ENCODE measurements at regions not wholly inside any gene's neighbourhood (a gene's known extent, or its start where the extent isn't known, plus 50 kb on each side); places are given as distances from the start of the nearest gene placed in this dataset.
A peak's percentile ranks its signal among the peaks of the same experiment; 100 is the strongest.

GRCh38 chr17:53166731-53167130 lies 656.0 kb upstream of the KIF2B start:
- no peak for DNase-seq (ENCODE audit: low read depth)

- DNase-seq (ENCODE audit: low read depth): peak; percentile 51
Observed at GRCh38 chr17:53150101-53150698, 672.5 kb upstream of the KIF2B start.

GRCh38 chr17:53149316-53149715 lies 673.4 kb upstream of the KIF2B start:
- no peak for DNase-seq (ENCODE audit: low read depth)

- no peak for DNase-seq (ENCODE audit: low read depth)
Observed at GRCh38 chr17:53148058-53148457, 674.7 kb upstream of the KIF2B start.

- DNase-seq (ENCODE audit: low read depth): peak; percentile 69
Observed at GRCh38 chr17:53142890-53143289, 679.8 kb upstream of the KIF2B start.

GRCh38 chr17:53141731-53142130 lies 681.0 kb upstream of the KIF2B start:
- no peak for DNase-seq (ENCODE audit: low read depth)

GRCh38 chr17:53141280-53141679 lies 681.4 kb upstream of the KIF2B start:
- DNase-seq (ENCODE audit: low read depth): no peak

- no peak for DNase-seq (ENCODE audit: low read depth)
Observed at GRCh38 chr17:53137869-53138268, 684.9 kb upstream of the KIF2B start.

GRCh38 chr17:53135969-53136368 lies 686.8 kb upstream of the KIF2B start:
- DNase-seq (ENCODE audit: low read depth): peak; percentile 10

GRCh38 chr17:53134548-53134947 lies 688.2 kb upstream of the KIF2B start:
- DNase-seq (ENCODE audit: low read depth): no peak

- no peak for DNase-seq (ENCODE audit: low read depth)
Observed at GRCh38 chr17:53133876-53134275, 688.9 kb upstream of the KIF2B start.

GRCh38 chr17:53129863-53130262 lies 692.9 kb upstream of the KIF2B start:
- no peak for DNase-seq (ENCODE audit: low read depth)

- peak; percentile 74 for DNase-seq (ENCODE audit: low read depth)
Observed at GRCh38 chr17:53127331-53127730, 695.4 kb upstream of the KIF2B start.

- DNase-seq (ENCODE audit: low read depth): no peak
Observed at GRCh38 chr17:53122966-53123365, 699.8 kb upstream of the KIF2B start.

- DNase-seq (ENCODE audit: low read depth): no peak
Observed at GRCh38 chr17:53119773-53120172, 703.0 kb upstream of the KIF2B start.

GRCh38 chr17:53118948-53119347 lies 703.8 kb upstream of the KIF2B start:
- no peak for DNase-seq (ENCODE audit: low read depth)

- DNase-seq (ENCODE audit: low read depth): no peak
Observed at GRCh38 chr17:53106886-53107285, 715.8 kb upstream of the KIF2B start.

- no peak for DNase-seq (ENCODE audit: low read depth)
Observed at GRCh38 chr17:53101706-53102105, 721.0 kb upstream of the KIF2B start.

- peak; percentile 37 for DNase-seq (ENCODE audit: low read depth)
Observed at GRCh38 chr17:53100126-53100525, 722.6 kb upstream of the KIF2B start.

GRCh38 chr17:53093391-53093790 lies 729.3 kb upstream of the KIF2B start:
- no peak for DNase-seq (ENCODE audit: low read depth)

GRCh38 chr17:53092072-53092471 lies 730.7 kb upstream of the KIF2B start:
- DNase-seq (ENCODE audit: low read depth): no peak

GRCh38 chr17:53090770-53091169 lies 732.0 kb upstream of the KIF2B start:
- no peak for DNase-seq (ENCODE audit: low read depth)

- no peak for DNase-seq (ENCODE audit: low read depth)
Observed at GRCh38 chr17:53088481-53088880, 734.2 kb upstream of the KIF2B start.

- no peak for DNase-seq (ENCODE audit: low read depth)
Observed at GRCh38 chr17:53061446-53061845, 761.3 kb upstream of the KIF2B start.

GRCh38 chr17:53058031-53058430 lies 764.7 kb upstream of the KIF2B start:
- peak; percentile 11 for DNase-seq (ENCODE audit: low read depth)
